ENCODE measurements at regions not wholly inside any gene's neighbourhood (a gene's known extent, or its start where the extent isn't known, plus 50 kb on each side); places are given as distances from the start of the nearest gene placed in this dataset.
"Not testable (repeated sequence)": the region's sequence is repeated elsewhere in the genome, so short reads cannot be mapped to it uniquely, and the experiment has no call there.

- H3K4me3 Mint-ChIP-seq, result no peak overlapping the region
- no peaks in the 10 kb centered on the region for H3K4me1 Mint-ChIP-seq
- ATAC-seq (ENCODE audit: low read depth) (no peak), DNase-seq (no peak)
- no peaks in the 10 kb centered on the region for H3K9me3 Mint-ChIP-seq
- ChIA-PET POLR2A (no interaction called here), CTCF (interaction anchor here (0.6 kb wide), 1 partner anchor 52 kb away, joined by 3 read pairs; no protein-coding TSS in a partner anchor)
- TF ChIP-seq CTCF (IDR thresholded peaks at IDR 0.05), result no peak
- intact Hi-C loops (cut with micrococcal nuclease), result no loop called here
- no peak overlapping the region for H3K27ac Mint-ChIP-seq
- no peaks in the 10 kb centered on the region for H3K36me3 Mint-ChIP-seq (ENCODE audit: low read depth)
- no peaks in the 10 kb centered on the region for H3K27me3 Mint-ChIP-seq
Measured at GRCh38 chr10:58064714-58065528, 202.8 kb downstream of the IPMK start.

- Mint-ChIP-seq H3K27me3 (no peaks in the 10 kb centered on the region), H3K27ac (no peak overlapping the region), H3K4me1 (no peaks in the 10 kb centered on the region), H3K4me3 (no peak overlapping the region), H3K36me3 (ENCODE audit: low read depth) (no peaks in the 10 kb centered on the region), H3K9me3 (no peaks in the 10 kb centered on the region)
- DNase-seq (no peak), ATAC-seq (ENCODE audit: low read depth) (no peak)
- TF ChIP-seq CTCF (IDR thresholded peaks at IDR 0.05), result no peak
- ChIA-PET POLR2A (no interaction called here), CTCF (no interaction called here)
- intact Hi-C loops (cut with micrococcal nuclease), result no loop called here
Measured at GRCh38 chr10:58063861-58064480, 203.7 kb downstream of the IPMK start.

GRCh38 chr10:58058683-58059082 is 209.0 kb downstream of the IPMK start:
- H3K4me1 Mint-ChIP-seq; DNase-seq; H3K36me3 Mint-ChIP-seq (ENCODE audit: low read depth); H3K27ac Mint-ChIP-seq; H3K9me3 Mint-ChIP-seq; POLR2A ChIA-PET; ATAC-seq (ENCODE audit: low read depth); CTCF ChIA-PET; H3K4me3 Mint-ChIP-seq; intact Hi-C loops (cut with micrococcal nuclease); H3K27me3 Mint-ChIP-seq: not testable (repeated sequence)

GRCh38 chr10:58054881-58055280 is 212.8 kb downstream of the IPMK start:
- no peak for TF ChIP-seq CTCF (IDR thresholded peaks at IDR 0.05)
- H3K27me3 Mint-ChIP-seq, result no peaks in the 10 kb centered on the region
- no peak overlapping the region for H3K27ac Mint-ChIP-seq
- no peak for ATAC-seq (ENCODE audit: low read depth)
- H3K9me3 Mint-ChIP-seq, result no peaks in the 10 kb centered on the region
- intact Hi-C loops (cut with micrococcal nuclease), result no loop called here
- ChIA-PET CTCF (no interaction called here), POLR2A (no interaction called here)
- no peak for DNase-seq
- no peaks in the 10 kb centered on the region for H3K36me3 Mint-ChIP-seq (ENCODE audit: low read depth)
- H3K4me1 Mint-ChIP-seq, result no peaks in the 10 kb centered on the region
- H3K4me3 Mint-ChIP-seq, result no peak overlapping the region

- ChIA-PET CTCF (no interaction called here), POLR2A (no interaction called here)
- ATAC-seq (ENCODE audit: low read depth) (no peak), DNase-seq (no peak)
- no peak overlapping the region for H3K27ac Mint-ChIP-seq
- intact Hi-C loops (cut with micrococcal nuclease), result no loop called here
- no peak overlapping the region for H3K4me3 Mint-ChIP-seq
- no peak for TF ChIP-seq CTCF (IDR thresholded peaks at IDR 0.05)
- H3K36me3 Mint-ChIP-seq (ENCODE audit: low read depth), result no peaks in the 10 kb centered on the region
- no peaks in the 10 kb centered on the region for H3K9me3 Mint-ChIP-seq
- no peaks in the 10 kb centered on the region for H3K27me3 Mint-ChIP-seq
- H3K4me1 Mint-ChIP-seq, result no peaks in the 10 kb centered on the region
Measured at GRCh38 chr10:58052772-58053171, 214.9 kb downstream of the IPMK start.

Data from activated B cell treated with CpG ODN at 0.5 μM for 24 hours (primary cell).